GM23338 (cell line): ENCODE measurements at regions not wholly inside any gene's neighbourhood (a gene's known extent, or its start where the extent isn't known, plus 50 kb on each side); places are given as distances from the start of the nearest gene placed in this dataset.
"Not testable (repeated sequence)": the region's sequence is repeated elsewhere in the genome, so short reads cannot be mapped to it uniquely, and the experiment has no call there.

Source experiments
- ATAC-seq: fragments of 200-7000 bp; cut with Tn5 transposase; 3 replicates; pipeline ENCODE4 v1.9.1; 2020
- DNase-seq: peaks from one replicate; pipeline ENCODE4 v3.0.0-alpha.2; 2015; ENCODE audit warnings: low spot score
- H2AFZ ChIP-seq: fragments of 200-600 bp; sonication (generic); 2 replicates; pipeline ENCODE4 v1.8.0; 2016; ENCODE audit warnings: antibody characterized with exemption, mild to moderate bottlenecking, moderate library complexity
- H3F3A ChIP-seq: fragments of 200-600 bp; sonication (generic); replicated peaks from 2 replicates; pipeline ENCODE4 v1.8.0; 2017; ENCODE audit warnings: antibody characterized with exemption, mixed run types, low read depth
- H3K27ac ChIP-seq: fragments of 200-600 bp; sonication (generic); 2 replicates; pipeline ENCODE4 v1.6.1; 2016; ENCODE audit warnings: low read depth
- H3K27me3 ChIP-seq: fragments of 200-600 bp; sonication (generic); 2 replicates; pipeline ENCODE4 v1.8.0; 2016; ENCODE audit warnings: mild to moderate bottlenecking, mixed run types, moderate library complexity; ENCODE audit not compliant: insufficient read depth
- H3K36me3 ChIP-seq: fragments of 200-600 bp; sonication (generic); 2 replicates; pipeline ENCODE4 v1.8.0; 2016; ENCODE audit warnings: mild to moderate bottlenecking; ENCODE audit not compliant: insufficient read depth
- H3K4me1 ChIP-seq: fragments of 200-600 bp; sonication (generic); 2 replicates; pipeline ENCODE4 v1.8.0; 2016; ENCODE audit warnings: mild to moderate bottlenecking, moderate library complexity; ENCODE audit not compliant: insufficient read depth
- H3K4me2 ChIP-seq: fragments of 200-600 bp; sonication (generic); 2 replicates; pipeline ENCODE4 v1.7.1; 2017; ENCODE audit warnings: mixed run types
- H3K4me3 ChIP-seq: fragments of 200-600 bp; sonication (generic); 2 replicates; pipeline ENCODE4 v1.6.1; 2016; ENCODE audit warnings: mixed run types
- H3K79me2 ChIP-seq: fragments of 200-600 bp; sonication (generic); replicated peaks from 2 replicates; pipeline ENCODE4 v1.8.0; 2017; ENCODE audit warnings: mild to moderate bottlenecking; ENCODE audit not compliant: insufficient read depth
- H3K9me2 ChIP-seq: fragments of 200-600 bp; sonication (generic); 2 replicates; pipeline ENCODE4 v1.8.0; 2017; ENCODE audit not compliant: insufficient read depth
- H4K20me1 ChIP-seq: fragments of 200-600 bp; sonication (generic); replicated peaks from 2 replicates; pipeline ENCODE4 v1.8.0; 2017; ENCODE audit warnings: mild to moderate bottlenecking; ENCODE audit not compliant: insufficient read depth
- H3K27ac Mint-ChIP-seq: 2 replicates; pipeline ENCODE4 v1.8.0; 2020; ENCODE audit warnings: inconsistent platforms, mild to moderate bottlenecking, moderate library complexity, mixed read lengths
- H3K27me3 Mint-ChIP-seq: 3 replicates; pipeline ENCODE4 v1.8.0; 2022; ENCODE audit warnings: low read depth, mild to moderate bottlenecking, moderate library complexity, mixed read lengths, inconsistent platforms; ENCODE audit not compliant: insufficient read depth, poor library complexity
- H3K36me3 Mint-ChIP-seq: 3 replicates; pipeline ENCODE4 v1.8.0; 2021; ENCODE audit warnings: low read depth, mild to moderate bottlenecking, inconsistent platforms, moderate library complexity, mixed read lengths
- H3K4me1 Mint-ChIP-seq: 3 replicates; pipeline ENCODE4 v1.8.0; 2020; ENCODE audit warnings: mild to moderate bottlenecking, inconsistent platforms, mixed read lengths
- H3K4me3 Mint-ChIP-seq: 3 replicates; pipeline ENCODE4 v1.8.0; 2021; ENCODE audit warnings: moderate library complexity, mild to moderate bottlenecking, inconsistent platforms, mixed read lengths
- H3K9me3 Mint-ChIP-seq: 3 replicates; pipeline ENCODE4 v1.8.0; 2020; ENCODE audit warnings: moderate library complexity, mild to moderate bottlenecking, inconsistent platforms, mixed read lengths
- CREB1 ChIP-seq: fragments of 250-450 bp; sonication (Bioruptor Pico); IDR thresholded peaks from 2 replicates; pipeline ENCODE4 v1.5.0; 2020; ENCODE audit warnings: low read depth, mild to moderate bottlenecking, moderate library complexity
- EZH2 ChIP-seq: fragments of 200-600 bp; sonication (generic); IDR thresholded peaks from one replicate; pipeline ENCODE4 v1.8.0; 2017; ENCODE audit warnings: antibody characterized with exemption, mild to moderate bottlenecking, low read depth; ENCODE audit not compliant: unreplicated experiment
- JUNB ChIP-seq: IDR thresholded peaks from one replicate; pipeline ENCODE4 v1.6.1; 2016; ENCODE audit warnings: antibody characterized with exemption; ENCODE audit not compliant: unreplicated experiment
- NANOG ChIP-seq: IDR thresholded peaks from 2 replicates; pipeline ENCODE4 v1.6.1; 2016; ENCODE audit warnings: antibody characterized with exemption, borderline replicate concordance
- POLR2AphosphoS5 ChIP-seq: IDR thresholded peaks from 2 replicates; pipeline ENCODE4 v1.6.1; 2016; ENCODE audit warnings: antibody characterized with exemption, low read depth
- REST ChIP-seq: IDR thresholded peaks from one replicate; pipeline ENCODE4 v1.6.1; 2018; ENCODE audit warnings: antibody characterized with exemption; ENCODE audit not compliant: unreplicated experiment
- ZNF114 ChIP-seq: fragments of 250-450 bp; sonication (Bioruptor Pico); IDR thresholded peaks from 2 replicates; pipeline ENCODE4 v1.5.0; 2020; ENCODE audit warnings: mild to moderate bottlenecking, moderate library complexity
- ZNF331 ChIP-seq: fragments of 250-450 bp; sonication (Bioruptor Pico); IDR thresholded peaks from 2 replicates; pipeline ENCODE4 v1.5.0; 2020; ENCODE audit warnings: low read depth, mild to moderate bottlenecking, moderate library complexity
- TF ChIP-seq, protein P1 (sequence below): fragments of 250-450 bp; sonication (Bioruptor Pico); IDR thresholded peaks from 2 replicates; pipeline ENCODE4 v1.5.0; 2020; ENCODE audit warnings: mild to moderate bottlenecking, moderate library complexity
- TF ChIP-seq, protein P2 (sequence below): IDR thresholded peaks from 2 replicates; pipeline ENCODE4 v1.6.1; 2016; ENCODE audit warnings: antibody characterized with exemption

GRCh38 chr9:26125693-26126092 is 447.4 kb upstream of the TUSC1 start (continued):
- TF ChIP-seq, protein P1, sequence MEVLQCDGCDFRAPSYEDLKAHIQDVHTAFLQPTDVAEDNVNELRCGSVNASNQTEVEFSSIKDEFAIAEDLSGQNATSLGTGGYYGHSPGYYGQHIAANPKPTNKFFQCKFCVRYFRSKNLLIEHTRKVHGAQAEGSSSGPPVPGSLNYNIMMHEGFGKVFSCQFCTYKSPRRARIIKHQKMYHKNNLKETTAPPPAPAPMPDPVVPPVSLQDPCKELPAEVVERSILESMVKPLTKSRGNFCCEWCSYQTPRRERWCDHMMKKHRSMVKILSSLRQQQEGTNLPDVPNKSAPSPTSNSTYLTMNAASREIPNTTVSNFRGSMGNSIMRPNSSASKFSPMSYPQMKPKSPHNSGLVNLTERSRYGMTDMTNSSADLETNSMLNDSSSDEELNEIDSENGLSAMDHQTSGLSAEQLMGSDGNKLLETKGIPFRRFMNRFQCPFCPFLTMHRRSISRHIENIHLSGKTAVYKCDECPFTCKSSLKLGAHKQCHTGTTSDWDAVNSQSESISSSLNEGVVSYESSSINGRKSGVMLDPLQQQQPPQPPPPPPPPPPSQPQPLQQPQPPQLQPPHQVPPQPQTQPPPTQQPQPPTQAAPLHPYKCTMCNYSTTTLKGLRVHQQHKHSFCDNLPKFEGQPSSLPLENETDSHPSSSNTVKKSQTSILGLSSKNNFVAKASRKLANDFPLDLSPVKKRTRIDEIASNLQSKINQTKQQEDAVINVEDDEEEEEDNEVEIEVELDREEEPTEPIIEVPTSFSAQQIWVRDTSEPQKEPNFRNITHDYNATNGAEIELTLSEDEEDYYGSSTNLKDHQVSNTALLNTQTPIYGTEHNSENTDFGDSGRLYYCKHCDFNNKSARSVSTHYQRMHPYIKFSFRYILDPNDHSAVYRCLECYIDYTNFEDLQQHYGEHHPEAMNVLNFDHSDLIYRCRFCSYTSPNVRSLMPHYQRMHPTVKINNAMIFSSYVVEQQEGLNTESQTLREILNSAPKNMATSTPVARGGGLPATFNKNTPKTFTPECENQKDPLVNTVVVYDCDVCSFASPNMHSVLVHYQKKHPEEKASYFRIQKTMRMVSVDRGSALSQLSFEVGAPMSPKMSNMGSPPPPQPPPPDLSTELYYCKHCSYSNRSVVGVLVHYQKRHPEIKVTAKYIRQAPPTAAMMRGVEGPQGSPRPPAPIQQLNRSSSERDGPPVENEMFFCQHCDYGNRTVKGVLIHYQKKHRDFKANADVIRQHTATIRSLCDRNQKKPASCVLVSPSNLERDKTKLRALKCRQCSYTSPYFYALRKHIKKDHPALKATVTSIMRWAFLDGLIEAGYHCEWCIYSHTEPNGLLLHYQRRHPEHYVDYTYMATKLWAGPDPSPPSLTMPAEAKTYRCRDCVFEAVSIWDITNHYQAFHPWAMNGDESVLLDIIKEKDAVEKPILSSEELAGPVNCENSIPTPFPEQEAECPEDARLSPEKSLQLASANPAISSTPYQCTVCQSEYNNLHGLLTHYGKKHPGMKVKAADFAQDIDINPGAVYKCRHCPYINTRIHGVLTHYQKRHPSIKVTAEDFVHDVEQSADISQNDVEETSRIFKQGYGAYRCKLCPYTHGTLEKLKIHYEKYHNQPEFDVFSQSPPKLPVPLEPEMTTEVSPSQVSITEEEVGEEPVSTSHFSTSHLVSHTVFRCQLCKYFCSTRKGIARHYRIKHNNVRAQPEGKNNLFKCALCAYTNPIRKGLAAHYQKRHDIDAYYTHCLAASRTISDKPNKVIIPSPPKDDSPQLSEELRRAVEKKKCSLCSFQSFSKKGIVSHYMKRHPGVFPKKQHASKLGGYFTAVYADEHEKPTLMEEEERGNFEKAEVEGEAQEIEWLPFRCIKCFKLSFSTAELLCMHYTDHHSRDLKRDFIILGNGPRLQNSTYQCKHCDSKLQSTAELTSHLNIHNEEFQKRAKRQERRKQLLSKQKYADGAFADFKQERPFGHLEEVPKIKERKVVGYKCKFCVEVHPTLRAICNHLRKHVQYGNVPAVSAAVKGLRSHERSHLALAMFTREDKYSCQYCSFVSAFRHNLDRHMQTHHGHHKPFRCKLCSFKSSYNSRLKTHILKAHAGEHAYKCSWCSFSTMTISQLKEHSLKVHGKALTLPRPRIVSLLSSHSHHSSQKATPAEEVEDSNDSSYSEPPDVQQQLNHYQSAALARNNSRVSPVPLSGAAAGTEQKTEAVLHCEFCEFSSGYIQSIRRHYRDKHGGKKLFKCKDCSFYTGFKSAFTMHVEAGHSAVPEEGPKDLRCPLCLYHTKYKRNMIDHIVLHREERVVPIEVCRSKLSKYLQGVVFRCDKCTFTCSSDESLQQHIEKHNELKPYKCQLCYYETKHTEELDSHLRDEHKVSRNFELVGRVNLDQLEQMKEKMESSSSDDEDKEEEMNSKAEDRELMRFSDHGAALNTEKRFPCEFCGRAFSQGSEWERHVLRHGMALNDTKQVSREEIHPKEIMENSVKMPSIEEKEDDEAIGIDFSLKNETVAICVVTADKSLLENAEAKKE, result no peak
- TF ChIP-seq EZH2 (no peak), CREB1 (CRISPR knock-in tag) (no peak), NANOG (no peak)

DNA sequence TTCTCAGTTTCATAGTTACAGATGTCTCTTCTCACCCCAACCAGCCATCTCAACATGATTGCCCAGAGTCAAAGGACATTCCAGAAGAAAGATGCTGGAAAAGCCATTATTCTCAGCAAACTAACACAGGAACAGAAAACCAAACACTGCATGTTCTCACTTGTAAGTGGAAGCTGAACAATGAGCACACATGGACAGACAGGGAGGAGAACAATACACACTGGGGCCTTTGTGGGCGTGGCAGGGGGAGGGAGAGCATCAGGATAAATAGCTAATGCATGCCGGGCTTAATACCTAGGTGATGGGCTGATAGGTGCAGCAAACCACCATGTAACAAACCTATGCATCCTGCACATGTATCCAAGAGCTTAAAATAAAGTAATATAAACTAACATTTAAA is 437.8 kb upstream of the TUSC1 start:
- not testable (repeated sequence) for H3K9me3 Mint-ChIP-seq, DNase-seq, H3K4me3 ChIP-seq, ATAC-seq, H3F3A ChIP-seq, H3K79me2 ChIP-seq, H3K4me1 ChIP-seq, H3K4me2 ChIP-seq, H3K4me3 Mint-ChIP-seq, H3K27me3 ChIP-seq, H3K27ac ChIP-seq, H3K4me1 Mint-ChIP-seq, H3K36me3 ChIP-seq, H3K27ac Mint-ChIP-seq, H2AFZ ChIP-seq, H3K36me3 Mint-ChIP-seq, H3K9me2 ChIP-seq, H3K27me3 Mint-ChIP-seq, H4K20me1 ChIP-seq

DNA sequence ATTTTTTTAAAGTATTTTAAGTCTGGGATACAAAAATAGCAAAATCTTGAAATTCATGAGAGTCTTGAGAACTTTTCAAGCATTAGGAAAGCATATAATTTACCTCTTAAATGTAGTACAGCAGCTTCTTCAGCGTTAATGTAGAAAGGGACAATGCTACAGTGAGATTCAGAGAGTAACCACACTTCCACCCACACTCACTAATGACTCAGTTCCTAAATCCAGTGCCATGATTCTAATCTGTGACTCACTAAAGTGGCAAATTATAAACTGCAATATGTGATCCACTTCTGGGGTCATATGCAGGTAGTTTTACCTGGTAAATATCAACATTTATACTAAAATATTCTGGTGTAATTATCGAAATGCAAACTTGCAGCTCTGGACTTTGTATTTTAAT is 434.5 kb upstream of the TUSC1 start:
- Histone ChIP-seq H3K4me2 (no peak overlapping the region), H4K20me1 (no peaks in the 10 kb centered on the region), H3K9me2 (0 out of 2 replicates have a peak, but pooled peaks cover 7% of the 10 kb centered on the region), H3K4me3 (no peak overlapping the region), H3K79me2 (no peaks in the 10 kb centered on the region), H3K36me3 (no peaks in the 10 kb centered on the region), H2AFZ (no peak overlapping the region), H3K27ac (no peak overlapping the region), H3K4me1 (no peaks in the 10 kb centered on the region), H3K27me3 (no peaks in the 10 kb centered on the region), H3F3A (no peaks in the 10 kb centered on the region)
- Mint-ChIP-seq H3K27ac (no peak overlapping the region), H3K4me3 (no peak overlapping the region), H3K4me1 (no peaks in the 10 kb centered on the region), H3K9me3 (peaks cover 6% of the 10 kb centered on the region; the same call in 2 of the 3 replicates), H3K36me3 (no peaks in the 10 kb centered on the region), H3K27me3 (peaks cover 5% of the 10 kb centered on the region)
- DNase-seq, result no peak
- no peak for ATAC-seq
- TF ChIP-seq JUNB, result no peak
- no peak for TF ChIP-seq ZNF331
- TF ChIP-seq EZH2, result no peak
- TF ChIP-seq, protein P2, sequence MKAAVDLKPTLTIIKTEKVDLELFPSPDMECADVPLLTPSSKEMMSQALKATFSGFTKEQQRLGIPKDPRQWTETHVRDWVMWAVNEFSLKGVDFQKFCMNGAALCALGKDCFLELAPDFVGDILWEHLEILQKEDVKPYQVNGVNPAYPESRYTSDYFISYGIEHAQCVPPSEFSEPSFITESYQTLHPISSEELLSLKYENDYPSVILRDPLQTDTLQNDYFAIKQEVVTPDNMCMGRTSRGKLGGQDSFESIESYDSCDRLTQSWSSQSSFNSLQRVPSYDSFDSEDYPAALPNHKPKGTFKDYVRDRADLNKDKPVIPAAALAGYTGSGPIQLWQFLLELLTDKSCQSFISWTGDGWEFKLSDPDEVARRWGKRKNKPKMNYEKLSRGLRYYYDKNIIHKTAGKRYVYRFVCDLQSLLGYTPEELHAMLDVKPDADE, result no peak
- no peak for TF ChIP-seq ZNF114 (CRISPR knock-in tag)
- no peak for TF ChIP-seq REST
- TF ChIP-seq POLR2AphosphoS5, result no peak
